ENCODE measurements at regions not wholly inside any gene's neighbourhood (a gene's known extent, or its start where the extent isn't known, plus 50 kb on each side); places are given as distances from the start of the nearest gene placed in this dataset.

- no peak for ATAC-seq
- TF ChIP-seq RARB (CRISPR knock-in tag; IDR thresholded peaks at IDR 0.05), result no peak
- no peak for TF ChIP-seq PPARA (CRISPR knock-in tag; IDR thresholded peaks at IDR 0.05; ENCODE audit: borderline replicate concordance)
- no peak for TF ChIP-seq CSDC2 (CRISPR knock-in tag; IDR thresholded peaks at IDR 0.05)
- TF ChIP-seq ARNTL (CRISPR knock-in tag; IDR thresholded peaks at IDR 0.05; ENCODE audit: borderline replicate concordance, low read depth), result no peak
- no peak for TF ChIP-seq ZNF70 (CRISPR knock-in tag; IDR thresholded peaks at IDR 0.05)
- TF ChIP-seq ZC3H10 (CRISPR knock-in tag; IDR thresholded peaks at IDR 0.05), result no peak
- TF ChIP-seq SNAI2 (CRISPR knock-in tag; IDR thresholded peaks at IDR 0.05), result no peak
- TF ChIP-seq ESRRG (CRISPR knock-in tag; IDR thresholded peaks at IDR 0.05), result no peak
- TF ChIP-seq PATZ1 (CRISPR knock-in tag; IDR thresholded peaks at IDR 0.05; ENCODE audit: borderline replicate concordance), result no peak
- no peak for TF ChIP-seq ISL1 (CRISPR knock-in tag; IDR thresholded peaks at IDR 0.05)
Observed at GRCh38 chr15:25242957-25243799, 195.6 kb downstream of the UBE3A start.

GRCh38 chr15:25243800-25244097, 195.1 kb downstream of the UBE3A start:
- TF ChIP-seq ZFP3 (CRISPR knock-in tag; IDR thresholded peaks at IDR 0.05) (no peak), ESRRG (CRISPR knock-in tag; IDR thresholded peaks at IDR 0.05) (no peak), ARNTL (CRISPR knock-in tag; IDR thresholded peaks at IDR 0.05; ENCODE audit: borderline replicate concordance, low read depth) (no peak), ZNF70 (CRISPR knock-in tag; IDR thresholded peaks at IDR 0.05) (no peak), GLIS3 (CRISPR knock-in tag; IDR thresholded peaks at IDR 0.05) (no peak), RARB (CRISPR knock-in tag; IDR thresholded peaks at IDR 0.05) (no peak), ZNF565 (CRISPR knock-in tag; conservative IDR thresholded peaks at IDR 0.05; ENCODE audit: low read depth) (no peak), BACH2 (CRISPR knock-in tag; IDR thresholded peaks at IDR 0.05; ENCODE audit: borderline replicate concordance) (no peak), ZC3H10 (CRISPR knock-in tag; IDR thresholded peaks at IDR 0.05) (no peak), OSR1 (CRISPR knock-in tag; IDR thresholded peaks at IDR 0.05) (no peak), PPARA (CRISPR knock-in tag; IDR thresholded peaks at IDR 0.05; ENCODE audit: borderline replicate concordance) (no peak), ZFP30 (CRISPR knock-in tag; IDR thresholded peaks at IDR 0.05) (no peak), ZNF8 (CRISPR knock-in tag; IDR thresholded peaks at IDR 0.05) (no peak), CSDC2 (CRISPR knock-in tag; IDR thresholded peaks at IDR 0.05) (no peak), ISL1 (CRISPR knock-in tag; IDR thresholded peaks at IDR 0.05) (no peak)
- no peak for ATAC-seq

GRCh38 chr15:25244731-25245585, 193.9 kb downstream of the UBE3A start:
- TF ChIP-seq TSHZ2 (CRISPR knock-in tag; IDR thresholded peaks at IDR 0.05) (no peak), CSDC2 (CRISPR knock-in tag; IDR thresholded peaks at IDR 0.05) (no peak), ZNF8 (CRISPR knock-in tag; IDR thresholded peaks at IDR 0.05) (no peak), ZFP30 (CRISPR knock-in tag; IDR thresholded peaks at IDR 0.05) (no peak)
- ATAC-seq, result no peak

DNA sequence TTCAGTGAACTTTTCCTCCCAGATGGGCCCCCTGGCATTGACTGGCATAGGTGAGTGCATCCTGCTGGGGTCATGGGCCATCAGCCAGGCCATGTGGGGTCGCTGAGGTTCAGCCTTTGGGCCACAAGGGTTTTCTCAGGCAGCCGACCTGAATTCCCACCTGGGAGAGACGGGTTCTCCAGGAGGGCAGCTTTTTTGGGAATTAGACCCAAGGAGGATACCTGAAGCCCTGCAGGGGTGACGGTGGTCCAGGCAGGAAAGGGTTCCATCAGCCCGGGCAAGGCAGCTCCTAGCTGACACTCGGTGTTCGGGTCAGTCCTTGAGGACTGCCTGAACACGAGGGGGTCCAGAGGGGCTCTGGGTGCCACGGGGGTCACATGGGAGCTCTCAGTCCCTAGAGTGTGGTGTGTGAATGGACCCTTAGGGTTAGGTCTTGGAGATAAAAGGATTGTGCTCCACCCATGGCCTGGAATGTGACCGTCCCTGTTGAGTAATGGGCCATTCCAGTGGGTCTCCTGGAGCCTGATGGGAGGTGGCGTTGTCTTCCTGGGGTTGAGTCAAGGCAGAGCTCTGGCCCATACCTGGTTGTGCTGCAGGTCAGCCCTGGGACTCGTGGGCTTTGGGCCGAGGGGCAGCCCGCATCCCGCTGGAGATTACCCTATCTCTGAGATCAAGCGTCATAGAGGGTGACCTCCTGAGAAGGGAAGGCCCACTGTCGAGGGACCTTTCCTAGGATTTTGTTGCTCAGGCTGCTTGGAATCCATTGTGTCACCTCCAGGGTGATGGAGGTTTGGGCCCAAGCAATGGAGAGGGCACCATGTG, 192.8 kb downstream of the UBE3A start:
- no peak for ATAC-seq
- no peak for TF ChIP-seq BACH2 (CRISPR knock-in tag; IDR thresholded peaks at IDR 0.05; ENCODE audit: borderline replicate concordance)
- TF ChIP-seq PATZ1 (CRISPR knock-in tag; IDR thresholded peaks at IDR 0.05; ENCODE audit: borderline replicate concordance), result no peak
- TF ChIP-seq TOX (CRISPR knock-in tag; IDR thresholded peaks at IDR 0.05; ENCODE audit: borderline replicate concordance), result no peak
- no peak for TF ChIP-seq TSHZ2 (CRISPR knock-in tag; IDR thresholded peaks at IDR 0.05)
- no peak for TF ChIP-seq ZFP3 (CRISPR knock-in tag; IDR thresholded peaks at IDR 0.05)
- no peak for TF ChIP-seq CSRNP3 (CRISPR knock-in tag; IDR thresholded peaks at IDR 0.05)
- TF ChIP-seq GLIS3 (CRISPR knock-in tag; IDR thresholded peaks at IDR 0.05), result no peak
